DOHH2 (cell line): ENCODE measurements at regions not wholly inside any gene's neighbourhood (a gene's known extent, or its start where the extent isn't known, plus 50 kb on each side); places are given as distances from the start of the nearest gene placed in this dataset.

Source experiments
- CTCF ChIP-seq: fragments of 200-600 bp; sonication (generic); IDR thresholded peaks from one replicate; pipeline ENCODE4 v1.5.1; 2014; ENCODE audit warnings: antibody characterized with exemption, mild to moderate bottlenecking, low read depth, low read length; ENCODE audit not compliant: poor library complexity, severe bottlenecking
- EZH2phosphoT487 ChIP-seq: fragments of 200-600 bp; sonication (generic); IDR thresholded peaks from 2 replicates; pipeline ENCODE4 v1.6.1; 2017; ENCODE audit warnings: borderline replicate concordance, mild to moderate bottlenecking, antibody characterized with exemption, low read length, moderate library complexity, mixed read lengths

- peak; percentile 40 for TF ChIP-seq CTCF
- TF ChIP-seq EZH2phosphoT487: no peak
Observed at GRCh38 chrX:138191998-138192397, 519.5 kb downstream of the FGF13 start.
